Skeletal muscle cell (primary cell): ENCODE measurements at regions not wholly inside any gene's neighbourhood (a gene's known extent, or its start where the extent isn't known, plus 50 kb on each side); places are given as distances from the start of the nearest gene placed in this dataset.
"Not testable (repeated sequence)": the region's sequence is repeated elsewhere in the genome, so short reads cannot be mapped to it uniquely, and the experiment has no call there.

Experiments used
- DNase-seq: peaks from one replicate; pipeline ENCODE4 v3.0.0-alpha.2; 2010; ENCODE audit warnings: low read depth
- H3K4me3 ChIP-seq: 2 replicates; pipeline ENCODE4 v1.5.1; 2011; ENCODE audit warnings: low read depth, mild to moderate bottlenecking, control low read depth, low read length, moderate library complexity

GRCh38 chr22:49009359-49010063, 818.2 kb downstream of the BRD1 start:
- no peak for DNase-seq

DNA sequence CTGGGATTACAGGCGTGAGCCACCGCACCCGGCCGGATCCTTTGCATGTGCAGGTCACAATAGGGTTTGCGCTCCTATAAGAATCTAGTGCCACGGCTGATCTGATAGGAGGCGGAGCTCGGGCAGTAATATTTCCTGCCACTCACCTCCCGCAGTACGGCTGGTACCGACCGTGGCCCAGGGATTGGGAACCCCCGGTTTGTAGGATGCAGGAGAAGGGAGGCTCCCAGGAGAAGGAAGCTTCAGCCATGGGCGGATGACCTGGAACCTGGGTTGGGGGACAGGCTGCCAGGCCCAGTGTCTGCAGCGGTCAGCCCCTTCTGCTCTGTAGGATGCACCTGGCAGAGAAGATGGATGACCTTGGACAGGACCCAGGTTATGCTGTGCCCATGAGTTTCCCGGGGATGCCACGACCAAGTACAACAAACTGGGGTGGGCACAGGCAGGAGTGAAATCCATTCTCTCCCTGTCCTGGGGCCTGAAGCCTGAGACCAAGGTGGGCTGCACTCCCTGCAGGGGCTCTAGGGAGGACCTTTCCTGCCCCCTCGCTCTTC, 818.9 kb downstream of the BRD1 start:
- no peak overlapping the region for H3K4me3 ChIP-seq
- no peak for DNase-seq

More at GRCh38 chr22:49009359-49010063, 818.2 kb downstream of the BRD1 start:
- no peak overlapping the region for H3K4me3 ChIP-seq

DNA sequence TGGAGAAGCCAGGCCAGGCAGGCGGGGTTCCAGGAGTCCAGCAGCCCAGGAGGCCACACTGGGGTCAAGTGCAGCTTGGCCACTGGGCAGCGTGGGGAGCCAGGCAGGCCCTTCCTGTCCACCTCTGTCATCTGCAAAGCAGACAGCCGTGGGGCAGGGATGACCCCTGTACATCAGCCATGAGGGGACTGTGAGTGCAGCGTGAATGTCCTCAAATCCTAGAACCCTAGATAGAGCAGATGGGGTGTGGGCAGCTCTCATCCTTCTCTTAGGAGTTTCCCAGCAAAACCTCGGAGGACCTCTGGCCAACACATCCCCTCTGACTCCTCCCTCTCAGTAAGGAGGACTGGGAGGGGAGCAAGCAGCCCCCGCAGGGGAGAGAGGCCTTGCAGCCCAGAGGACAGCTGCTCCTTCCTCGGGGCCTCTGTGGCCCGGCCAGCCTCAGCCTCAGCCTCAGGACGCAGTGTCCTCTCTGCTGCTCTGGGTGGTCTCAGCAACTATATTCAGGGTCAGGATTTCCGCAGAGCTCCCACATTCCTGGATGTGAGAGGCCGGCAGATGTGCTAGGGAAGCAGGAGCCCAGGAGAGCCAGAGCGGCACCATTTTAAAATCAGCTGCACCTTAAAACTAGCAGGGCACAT, 820.5 kb downstream of the BRD1 start:
- DNase-seq, result no peak
- H3K4me3 ChIP-seq, result no peak overlapping the region

DNA sequence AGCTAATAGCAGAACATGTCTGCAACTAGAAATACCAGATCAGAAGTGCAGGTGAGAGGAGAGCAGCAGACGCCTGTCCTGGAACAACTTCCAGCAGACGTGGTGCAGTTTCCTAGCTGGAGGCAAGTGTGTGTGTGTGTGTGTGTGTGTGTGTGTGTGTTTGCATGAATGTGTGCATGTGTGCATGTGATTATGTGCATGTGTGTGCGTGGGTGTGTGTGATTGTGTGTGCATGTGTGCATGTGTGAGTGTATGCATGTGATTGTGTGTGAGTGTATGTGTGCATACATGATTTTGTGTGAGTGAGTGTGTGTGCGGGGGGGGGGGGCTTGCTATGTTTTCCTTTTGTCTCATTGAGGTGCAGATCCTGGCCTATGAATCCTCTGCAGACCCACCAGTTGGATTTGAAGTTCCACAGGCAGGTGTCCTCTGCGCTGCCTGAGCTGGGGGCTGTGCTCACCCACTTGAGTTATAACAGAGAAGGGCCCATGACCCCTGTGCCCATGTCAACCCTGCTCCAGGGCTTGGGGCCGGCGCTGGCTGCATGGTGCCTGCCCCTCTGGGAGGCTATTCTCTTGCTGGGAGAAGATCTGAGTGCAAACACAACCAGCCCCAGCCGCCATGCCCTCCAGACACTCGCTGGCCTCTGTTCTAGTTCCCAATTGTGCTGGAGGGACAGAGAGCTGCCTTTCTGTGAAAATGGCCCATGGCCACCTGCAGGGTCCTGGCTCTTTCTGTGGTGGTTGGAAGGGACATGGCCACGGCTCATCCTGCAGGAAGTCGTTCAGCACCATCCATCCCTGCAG, 821.3 kb downstream of the BRD1 start:
- no peak for DNase-seq
- H3K4me3 ChIP-seq, result no peak overlapping the region

GRCh38 chr22:49005557-49005956, 822.1 kb downstream of the BRD1 start:
- no peak overlapping the region for H3K4me3 ChIP-seq
- no peak for DNase-seq

DNA sequence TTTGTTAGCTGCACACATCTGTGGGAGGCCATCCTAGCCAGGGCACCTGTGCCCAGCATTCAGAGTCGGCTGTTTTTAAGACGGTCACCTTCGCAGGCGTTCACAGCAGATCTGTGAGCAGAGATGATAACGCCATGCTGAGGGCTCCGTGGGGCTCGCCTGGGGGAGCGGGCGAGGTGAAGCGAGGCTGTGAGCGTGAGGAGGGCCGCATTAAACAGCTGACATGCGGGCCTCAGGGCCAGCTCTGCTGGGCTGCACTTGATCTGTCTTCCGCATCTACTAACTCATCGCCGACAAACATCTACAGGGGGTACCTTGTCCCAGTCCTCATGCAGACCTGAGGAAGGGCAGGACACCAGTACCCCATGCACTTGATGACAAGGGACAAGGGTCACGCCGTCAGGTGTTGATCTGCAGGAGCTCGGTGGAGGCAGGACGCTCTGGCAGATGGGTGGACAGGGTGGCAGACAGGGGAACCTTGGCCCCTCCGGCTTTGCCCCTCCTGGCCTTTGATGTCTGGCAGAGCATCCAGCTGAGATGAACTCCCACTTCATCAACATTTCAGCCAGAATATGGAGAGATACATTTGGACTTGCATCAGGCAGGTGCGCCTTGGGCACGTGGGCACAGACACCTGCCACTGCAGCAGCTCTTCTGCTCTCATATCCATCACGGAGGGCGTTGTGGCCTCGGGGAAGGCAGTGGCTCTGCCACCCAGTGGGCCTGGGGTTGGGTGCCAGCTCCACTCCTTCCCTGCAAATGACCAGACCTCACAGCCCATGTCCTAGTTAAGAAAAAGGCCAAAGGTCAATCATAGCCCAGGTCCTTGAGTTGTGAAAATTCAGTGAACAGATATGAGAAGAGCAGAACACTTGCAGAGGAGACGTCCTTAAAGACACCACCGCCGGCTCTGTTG, 822.9 kb downstream of the BRD1 start:
- DNase-seq, result no peak
- H3K4me3 ChIP-seq, result no peak overlapping the region

DNA sequence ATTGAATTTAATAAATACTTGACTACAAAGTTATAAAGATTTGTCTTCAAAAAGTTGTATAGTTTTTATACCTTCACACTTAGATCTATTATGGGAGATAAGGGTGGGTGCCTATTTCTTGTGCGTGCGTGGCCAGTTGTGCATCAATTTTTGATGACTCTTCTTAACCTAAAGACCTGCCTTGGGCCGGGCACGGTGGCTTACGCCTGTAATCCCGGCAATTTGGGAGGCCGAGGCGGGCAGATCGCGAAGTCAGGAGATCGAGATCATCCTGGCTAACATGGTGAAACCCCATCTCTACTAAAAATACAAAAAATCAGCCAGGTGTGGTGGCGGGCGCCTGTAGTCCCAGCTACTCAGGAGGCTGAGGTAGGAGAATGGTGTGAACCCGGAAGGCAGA, 830.1 kb downstream of the BRD1 start:
- H3K4me3 ChIP-seq, DNase-seq: not testable (repeated sequence)

GRCh38 chr22:48993655-48994054, 834.0 kb downstream of the BRD1 start:
- H3K4me3 ChIP-seq, result no peak overlapping the region
- DNase-seq, result no peak

- DNase-seq, result no peak
- no peak overlapping the region for H3K4me3 ChIP-seq
Observed at GRCh38 chr22:48984639-48985038, 843.0 kb downstream of the BRD1 start.

- no peak for DNase-seq
Observed at GRCh38 chr22:48982321-48982905, 845.3 kb downstream of the BRD1 start.

GRCh38 chr22:48981371-48982061, 846.2 kb downstream of the BRD1 start:
- no peak overlapping the region for H3K4me3 ChIP-seq
- no peak for DNase-seq

More at GRCh38 chr22:48982321-48982905, 845.3 kb downstream of the BRD1 start:
- no peak overlapping the region for H3K4me3 ChIP-seq

DNA sequence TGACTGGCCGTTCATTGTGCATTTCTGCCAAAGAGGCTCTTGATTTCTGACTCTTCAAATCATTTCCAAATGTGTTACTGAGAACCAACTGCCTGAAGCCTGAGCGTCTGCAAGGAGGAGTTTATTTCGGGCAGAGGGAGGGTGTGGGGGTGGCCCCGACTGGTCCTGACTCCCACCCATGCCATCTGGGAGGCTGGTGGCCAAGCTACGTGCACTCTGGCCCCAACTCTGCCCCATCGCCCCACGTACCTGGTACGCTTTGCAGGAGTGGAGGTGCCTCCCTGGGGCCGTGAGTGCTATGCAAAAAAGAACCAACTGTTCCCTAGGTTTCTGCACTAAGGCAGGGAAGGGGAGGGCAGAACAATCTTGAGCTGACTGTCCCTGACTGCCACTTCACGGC, 846.8 kb downstream of the BRD1 start:
- no peak for DNase-seq
- no peak overlapping the region for H3K4me3 ChIP-seq

DNA sequence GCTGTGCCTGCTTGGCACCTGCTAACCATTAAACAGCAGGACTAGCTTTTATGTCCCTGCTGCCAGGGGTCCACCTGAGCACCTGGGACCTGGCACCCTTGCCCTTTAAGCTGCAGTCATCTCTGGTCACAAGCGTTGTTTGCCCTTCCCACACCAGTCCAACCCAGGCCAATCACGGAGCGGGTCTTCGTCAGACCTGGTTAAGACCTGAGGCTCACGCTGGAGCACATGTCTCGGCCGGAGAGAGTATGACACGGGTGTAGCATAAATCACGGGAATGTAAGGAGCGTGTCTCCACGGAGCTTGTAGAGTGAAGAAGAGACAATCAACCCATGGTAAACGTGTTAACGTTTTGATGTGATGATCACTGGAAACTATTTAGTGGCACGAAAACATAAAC, 847.3 kb downstream of the BRD1 start:
- H3K4me3 ChIP-seq, result no peak overlapping the region
- DNase-seq, result no peak

- H3K4me3 ChIP-seq, result no peak overlapping the region
- no peak for DNase-seq
Observed at GRCh38 chr22:48979482-48979881, 848.2 kb downstream of the BRD1 start.

GRCh38 chr22:48976556-48977535, 850.8 kb downstream of the BRD1 start:
- no peak overlapping the region for H3K4me3 ChIP-seq
- DNase-seq, result no peak

GRCh38 chr22:48975886-48976285, 851.8 kb downstream of the BRD1 start:
- DNase-seq, result no peak
- no peak overlapping the region for H3K4me3 ChIP-seq

- H3K4me3 ChIP-seq, result no peak overlapping the region
Observed at GRCh38 chr22:48975316-48975741, 852.3 kb downstream of the BRD1 start.

More at GRCh38 chr22:48975316-48975741, 852.3 kb downstream of the BRD1 start:
- DNase-seq, result no peak
